Lower leg skin (tissue), 3 donors: ENCODE measurements at regions not wholly inside any gene's neighbourhood (a gene's known extent, or its start where the extent isn't known, plus 50 kb on each side); places are given as distances from the start of the nearest gene placed in this dataset.

Experiments
- CTCF ChIP-seq, 3 donors: fragments of 450-650 bp; IDR thresholded peaks; one replicate each; pipeline ENCODE4 v1.5.1; 2016; ENCODE audit warnings: antibody characterized with exemption in 3 of 3, mild to moderate bottlenecking in 3 of 3, moderate library complexity in 2 of 3
- POLR2A ChIP-seq, 2 donors: fragments of 450-650 bp; IDR thresholded peaks; one replicate each; pipeline ENCODE4 v1.6.1; 2016 to 2017; ENCODE audit warnings: antibody characterized with exemption in 2 of 2, mild to moderate bottlenecking in 1 of 2, moderate library complexity in 1 of 2

DNA sequence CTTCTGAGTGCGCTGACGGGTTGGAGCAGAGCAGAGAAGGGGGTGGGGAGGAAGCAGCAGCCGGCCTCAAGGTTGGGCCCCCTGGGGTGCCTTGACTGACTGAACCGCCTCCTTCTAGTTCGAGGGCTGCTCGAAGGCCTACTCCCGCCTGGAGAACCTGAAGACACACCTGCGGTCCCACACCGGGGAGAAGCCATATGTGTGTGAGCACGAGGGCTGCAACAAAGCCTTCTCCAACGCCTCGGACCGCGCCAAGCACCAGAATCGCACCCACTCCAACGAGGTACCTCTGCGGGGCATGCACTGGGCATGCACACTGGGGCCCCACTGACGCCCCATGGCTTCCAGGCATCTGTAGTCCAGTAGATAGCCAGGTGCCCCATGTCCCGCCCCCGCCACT, 246.9 kb downstream of the GLI2 start:
- TF ChIP-seq CTCF (IDR thresholded peaks at IDR 0.05) (no peak), POLR2A (IDR thresholded peaks at IDR 0.05) (no peak)
